Fibroblast of peridontal ligament (primary cell): ENCODE measurements at regions not wholly inside any gene's neighbourhood (a gene's known extent, or its start where the extent isn't known, plus 50 kb on each side); places are given as distances from the start of the nearest gene placed in this dataset.
A peak's percentile ranks its signal among the peaks of the same experiment; 100 is the strongest.
"Not testable (repeated sequence)": the region's sequence is repeated elsewhere in the genome, so short reads cannot be mapped to it uniquely, and the experiment has no call there.

Source experiments
- DNase-seq: peaks from one replicate; pipeline ENCODE4 v3.0.0-alpha.2; 2010; ENCODE audit errors: extremely low read depth

DNA sequence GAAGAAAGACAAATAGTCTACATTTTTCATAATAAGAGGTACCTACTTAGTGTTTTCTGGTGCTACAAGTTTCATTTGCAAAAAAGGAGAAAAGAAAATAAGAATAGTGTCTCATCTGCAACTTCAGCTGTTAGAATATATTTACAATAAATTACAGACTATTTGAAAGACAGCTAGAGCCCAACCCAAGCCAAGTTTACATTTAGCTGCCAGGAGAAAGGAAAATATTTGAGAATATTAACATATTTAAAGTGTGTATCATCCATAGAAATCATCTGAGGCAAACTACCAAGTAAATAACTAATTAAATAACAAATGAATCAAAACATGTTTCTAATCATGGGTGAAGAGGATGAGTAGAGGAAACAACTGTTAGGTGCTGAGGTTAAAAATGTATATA, 209.2 kb upstream of the ZSWIM2 start:
- no peak for DNase-seq

DNA sequence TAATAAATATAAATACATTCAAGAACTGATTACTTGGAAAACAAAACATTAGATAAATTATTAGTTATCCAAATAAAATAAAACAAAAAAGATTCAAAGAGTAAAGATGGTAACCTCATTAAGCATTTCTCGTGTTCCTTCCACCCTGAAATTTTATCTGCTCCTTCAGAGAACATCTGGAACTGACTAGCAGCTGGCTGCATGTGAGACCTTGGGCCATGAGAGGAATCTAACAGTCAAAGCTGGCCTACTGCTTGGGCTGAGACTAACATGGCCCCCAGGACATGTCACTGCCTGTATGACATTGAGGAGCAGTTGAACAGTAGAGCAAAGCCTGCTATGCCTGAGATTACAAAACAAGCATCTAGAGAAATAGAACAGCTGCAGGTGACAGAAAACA, 208.5 kb upstream of the ZSWIM2 start:
- no peak for DNase-seq

DNA sequence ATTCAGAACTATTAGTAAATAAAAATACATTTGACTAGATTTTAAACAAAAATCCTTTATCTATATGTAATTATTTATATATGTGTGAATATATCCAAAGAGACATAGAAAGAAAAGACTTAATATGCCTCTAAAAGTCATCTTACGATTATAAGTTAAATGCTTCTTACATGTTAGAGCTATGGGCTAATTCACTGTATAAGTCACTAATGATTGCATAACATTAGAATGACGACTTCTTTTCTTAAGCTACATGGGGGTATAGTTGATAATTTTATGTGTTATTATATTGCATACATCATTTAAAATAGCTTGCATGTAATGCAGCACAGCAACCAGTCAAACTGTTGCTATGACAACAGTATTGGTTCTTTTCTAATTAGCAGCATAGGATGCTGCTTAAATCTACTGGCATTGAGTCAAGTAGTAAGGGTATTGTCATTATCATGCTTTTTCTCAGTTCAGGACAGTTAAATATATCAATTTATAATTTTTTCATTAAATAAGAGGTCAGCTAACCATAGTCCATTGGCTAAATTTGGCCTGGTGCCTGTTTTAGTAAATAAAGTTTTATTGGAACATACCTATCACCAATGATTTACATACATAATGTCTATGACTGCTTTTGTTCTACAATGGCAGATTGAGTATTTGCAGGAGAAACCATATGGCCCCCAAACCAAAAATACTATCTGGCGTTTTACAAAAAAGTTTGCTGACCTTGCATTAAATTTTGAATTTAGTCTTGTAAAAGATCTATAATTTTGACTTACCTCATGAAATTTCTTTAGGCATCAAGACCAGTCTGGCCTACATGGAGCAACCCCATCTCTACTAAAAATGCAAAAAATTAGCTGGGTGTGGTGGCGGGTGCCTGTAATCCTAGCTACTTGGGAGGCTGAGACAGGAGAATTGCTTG, 207.7 kb upstream of the ZSWIM2 start:
- no peak for DNase-seq

DNA sequence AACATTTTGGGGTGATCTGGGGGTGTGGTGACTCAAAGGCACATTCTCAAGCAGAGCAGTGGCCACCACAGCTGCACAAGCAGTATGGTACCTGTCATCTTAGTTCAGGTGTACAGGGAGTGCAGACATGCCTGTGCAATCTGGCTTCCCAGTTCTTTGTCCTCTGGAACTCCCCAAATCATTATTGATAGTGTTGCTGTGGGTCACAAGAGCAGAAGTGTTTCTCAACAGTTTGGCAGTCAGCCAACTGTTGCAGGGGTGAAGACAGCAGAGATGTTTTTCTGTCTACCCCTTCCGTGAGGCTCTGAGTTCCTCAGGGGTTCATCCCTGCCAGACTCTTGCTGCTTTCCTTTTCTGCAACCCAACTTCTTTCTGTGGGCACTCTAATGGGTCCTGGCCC, 206.5 kb upstream of the ZSWIM2 start:
- DNase-seq, result peak; percentile 8

DNA sequence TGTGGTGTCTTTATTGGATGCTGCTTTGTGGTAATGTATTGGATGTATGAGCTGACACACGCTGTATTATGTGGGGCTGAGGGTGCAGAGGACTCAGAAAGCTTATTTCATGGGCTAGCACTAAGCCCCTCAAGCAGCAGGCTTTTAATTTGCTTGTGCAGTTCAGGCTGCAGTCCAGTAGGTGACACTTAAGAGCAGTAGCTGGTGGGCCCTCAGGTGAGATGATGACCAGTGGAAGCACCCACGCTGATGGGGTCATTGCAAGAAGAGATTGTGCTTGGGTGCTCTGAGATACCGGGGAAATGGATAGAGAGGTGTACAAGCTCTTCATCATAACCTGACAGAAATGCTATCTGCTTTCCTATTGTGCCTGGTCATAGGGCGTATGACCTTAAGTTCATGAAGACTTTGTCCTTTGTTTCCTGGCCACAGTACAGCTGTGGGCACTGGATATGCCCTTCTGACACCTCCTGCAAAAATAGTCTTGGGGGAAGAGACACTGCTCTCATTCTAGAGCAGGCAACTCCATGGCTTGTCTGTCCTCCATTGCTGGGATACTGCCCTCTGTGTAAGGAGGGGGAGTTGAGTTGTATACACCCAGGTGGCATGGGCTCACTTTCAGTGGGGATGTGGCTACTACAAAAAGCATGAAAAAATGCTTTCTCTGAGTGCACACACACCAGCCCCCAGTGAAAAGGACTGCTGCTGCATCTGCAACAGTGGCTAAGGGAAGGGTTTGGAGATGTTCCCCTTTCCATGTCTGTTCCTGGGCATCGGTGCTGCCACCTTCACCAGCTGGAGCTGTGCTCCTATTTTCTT, 205.7 kb upstream of the ZSWIM2 start:
- DNase-seq, result no peak

DNA sequence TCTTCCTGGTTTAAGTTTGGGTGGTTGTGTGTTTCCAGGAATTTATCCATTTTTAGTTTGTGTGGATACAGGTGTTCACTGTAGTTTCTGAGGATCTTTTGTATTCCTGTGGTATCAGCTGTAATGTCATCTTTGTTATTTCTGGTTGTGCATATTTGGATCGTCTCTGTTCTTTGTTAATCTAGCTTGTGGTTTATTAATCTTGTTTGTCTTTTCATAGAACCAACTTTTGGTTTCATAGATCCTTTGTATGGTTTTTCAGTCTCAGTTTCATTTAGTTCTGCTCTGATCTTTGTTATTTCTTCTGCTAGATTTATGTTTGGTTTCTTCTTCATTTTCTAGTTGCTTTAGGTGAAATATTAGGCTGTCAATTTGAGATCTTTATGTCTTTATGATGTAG, 202.4 kb upstream of the ZSWIM2 start:
- no peak for DNase-seq

DNA sequence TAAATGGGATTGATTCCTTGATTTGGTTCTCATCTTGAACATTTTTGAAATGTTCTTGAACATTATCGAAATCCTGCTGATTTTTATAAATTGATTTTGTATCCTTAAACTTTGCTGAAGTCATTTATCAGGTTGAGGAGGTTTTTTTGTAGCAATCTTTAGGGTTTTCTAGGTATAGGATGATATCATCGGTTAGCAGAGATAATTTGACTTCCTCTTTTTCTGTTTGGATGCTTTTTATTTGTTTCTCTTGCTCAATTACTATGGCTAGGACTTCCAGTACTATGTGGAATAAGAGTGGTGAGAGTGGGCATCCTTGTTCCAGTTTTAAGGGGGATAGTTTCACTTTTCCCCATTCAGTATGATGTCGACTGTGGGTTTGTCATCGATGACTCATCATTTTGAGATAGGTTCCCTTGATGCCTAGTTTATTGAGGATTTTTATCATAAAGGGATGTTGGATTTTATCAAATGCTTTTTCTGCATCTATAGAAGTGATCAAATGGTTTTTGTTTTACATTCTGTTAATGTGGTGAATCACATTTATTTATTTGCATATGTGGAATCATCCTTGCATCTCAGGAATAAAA, 201.5 kb upstream of the ZSWIM2 start:
- no peak for DNase-seq

DNA sequence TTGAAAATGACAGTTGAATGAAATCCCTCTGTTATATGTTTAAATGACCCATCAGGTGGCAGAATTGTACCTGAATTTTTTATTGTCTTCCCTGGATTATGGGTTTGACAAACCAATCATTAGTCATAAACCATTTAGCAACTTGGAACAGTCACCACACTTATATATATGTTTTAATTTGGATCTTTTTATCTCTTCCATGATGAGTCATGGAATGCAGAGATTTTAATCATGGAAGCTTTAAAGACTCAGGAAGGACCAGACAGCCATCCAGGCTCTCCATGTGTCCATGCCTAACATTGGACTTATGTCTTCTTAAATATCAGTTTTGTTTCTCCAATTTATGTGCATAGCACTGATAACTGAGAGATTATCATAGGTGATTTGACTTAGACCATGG, 188.3 kb upstream of the ZSWIM2 start:
- no peak for DNase-seq

DNA sequence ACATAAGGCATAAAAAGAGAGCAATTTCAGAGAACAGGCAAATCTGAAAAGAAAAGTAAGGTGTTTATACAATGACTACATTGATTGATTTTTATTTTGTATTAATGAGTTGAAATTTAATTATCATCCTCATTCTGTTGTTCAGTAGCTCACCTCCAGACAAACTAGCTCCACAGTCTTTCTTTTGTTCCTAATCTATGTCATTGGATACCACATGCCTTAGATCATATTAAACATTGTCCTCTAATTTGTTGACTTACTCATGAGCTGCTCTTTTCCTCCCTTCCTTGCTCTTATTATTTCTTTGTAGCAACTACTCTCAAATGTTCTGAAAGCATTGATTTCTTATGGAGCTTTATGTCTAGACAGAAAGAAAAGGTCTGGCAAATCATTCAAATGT, 185.5 kb upstream of the ZSWIM2 start:
- no peak for DNase-seq

DNA sequence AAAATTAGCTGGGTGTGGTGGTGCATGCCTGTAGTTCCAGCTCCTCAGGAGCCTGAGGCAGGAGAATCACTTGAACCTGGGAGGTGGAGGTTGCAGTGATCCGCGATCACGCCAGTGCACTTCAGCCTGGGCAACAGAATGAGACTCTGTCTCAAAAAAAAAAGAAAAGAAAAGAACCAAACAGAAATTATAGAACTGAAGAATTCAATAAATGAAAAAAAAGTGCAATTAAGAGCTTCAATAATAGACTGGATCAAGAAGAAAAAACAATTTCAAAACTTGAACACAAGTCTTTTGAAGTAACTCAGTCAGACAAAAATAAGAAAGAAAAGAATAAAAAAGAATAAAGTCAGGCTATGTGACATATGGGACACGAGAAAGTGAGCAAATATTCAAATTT, 175.8 kb upstream of the ZSWIM2 start:
- no peak for DNase-seq

DNA sequence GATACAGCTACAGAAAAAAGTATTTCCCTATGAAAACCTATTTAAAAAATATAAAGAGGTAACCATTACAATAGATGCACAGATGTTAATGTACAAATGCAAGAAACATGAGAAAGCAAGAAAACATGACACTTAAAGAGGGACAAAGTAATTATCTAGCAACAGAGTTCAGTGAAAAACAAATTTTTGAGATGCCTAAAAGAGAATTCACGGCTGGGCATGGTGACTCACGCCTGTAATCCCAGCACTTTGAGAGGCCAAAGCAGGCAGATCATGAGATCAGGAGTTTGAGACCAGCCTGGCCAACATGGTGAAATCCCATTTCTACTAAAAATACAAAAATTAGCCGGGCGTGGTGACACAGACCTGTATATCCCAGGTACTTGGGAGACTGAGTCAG, 175.0 kb upstream of the ZSWIM2 start:
- not testable (repeated sequence) for DNase-seq

DNA sequence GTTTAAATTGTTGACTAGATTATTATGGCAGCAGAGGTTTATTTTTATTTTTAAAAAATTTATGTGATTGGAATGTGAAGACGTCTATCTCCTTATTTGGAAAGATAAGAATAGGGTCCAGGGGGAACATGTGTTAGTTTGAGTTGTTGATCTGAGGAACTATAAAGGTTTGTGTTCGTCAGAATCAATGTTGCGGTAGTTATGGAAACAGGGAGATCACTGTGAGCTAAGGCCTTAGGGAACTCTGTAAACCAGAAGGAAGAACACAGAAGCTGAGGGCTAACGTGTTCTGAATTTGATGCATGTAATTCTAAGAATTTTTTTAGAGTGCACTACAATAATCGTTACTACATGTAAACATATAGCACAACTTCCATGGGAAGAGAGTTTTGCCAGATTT, 168.5 kb upstream of the ZSWIM2 start:
- DNase-seq, result no peak

DNA sequence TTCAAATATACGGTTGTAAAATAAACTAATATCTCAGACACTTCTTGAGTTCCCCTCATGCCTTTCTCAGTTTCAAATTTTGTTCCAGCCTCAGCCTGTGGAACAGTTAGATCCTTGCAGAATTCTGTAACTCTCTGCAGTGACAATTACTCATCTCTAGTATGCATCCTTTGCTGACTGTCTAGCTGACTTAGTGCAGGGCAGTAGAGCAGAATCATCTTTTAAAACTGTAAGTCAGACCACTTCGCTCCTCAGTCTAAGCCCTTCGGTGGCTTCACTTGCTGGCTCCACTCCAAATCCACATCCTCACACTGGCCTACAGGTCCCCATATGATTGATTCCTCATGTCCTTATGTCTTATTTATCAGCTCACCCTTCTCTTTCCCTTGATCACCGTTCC, 164.1 kb upstream of the ZSWIM2 start:
- DNase-seq, result no peak

DNA sequence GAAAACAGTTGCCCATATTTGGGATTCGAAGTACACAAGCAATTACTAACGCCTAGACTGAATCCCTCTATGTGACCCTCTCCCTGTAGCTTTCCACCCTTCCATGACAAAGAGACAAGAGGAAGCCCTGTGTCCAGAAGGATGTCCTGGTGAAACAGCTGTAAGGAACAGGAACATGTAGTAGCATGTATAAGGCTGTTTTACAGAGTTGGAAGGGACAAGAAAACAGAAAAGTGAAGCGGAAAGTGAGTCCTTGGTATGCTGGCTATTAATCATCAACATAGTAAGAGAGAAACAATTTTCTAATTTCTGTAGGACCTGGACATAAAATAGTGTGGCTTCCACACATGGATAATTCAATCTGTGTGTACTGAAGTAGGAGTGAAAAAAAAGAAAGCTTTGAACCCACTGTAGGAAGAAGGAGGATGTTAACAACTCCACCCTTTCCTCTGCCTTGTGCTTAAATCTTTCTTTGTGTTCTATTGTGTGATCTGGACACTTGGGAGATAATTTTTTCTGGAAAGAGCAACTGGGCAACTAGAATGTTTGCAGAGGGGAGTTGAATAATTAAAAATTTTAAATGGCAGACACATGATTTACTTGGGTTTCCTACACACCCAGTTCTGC, 162.3 kb upstream of the ZSWIM2 start:
- no peak for DNase-seq

DNA sequence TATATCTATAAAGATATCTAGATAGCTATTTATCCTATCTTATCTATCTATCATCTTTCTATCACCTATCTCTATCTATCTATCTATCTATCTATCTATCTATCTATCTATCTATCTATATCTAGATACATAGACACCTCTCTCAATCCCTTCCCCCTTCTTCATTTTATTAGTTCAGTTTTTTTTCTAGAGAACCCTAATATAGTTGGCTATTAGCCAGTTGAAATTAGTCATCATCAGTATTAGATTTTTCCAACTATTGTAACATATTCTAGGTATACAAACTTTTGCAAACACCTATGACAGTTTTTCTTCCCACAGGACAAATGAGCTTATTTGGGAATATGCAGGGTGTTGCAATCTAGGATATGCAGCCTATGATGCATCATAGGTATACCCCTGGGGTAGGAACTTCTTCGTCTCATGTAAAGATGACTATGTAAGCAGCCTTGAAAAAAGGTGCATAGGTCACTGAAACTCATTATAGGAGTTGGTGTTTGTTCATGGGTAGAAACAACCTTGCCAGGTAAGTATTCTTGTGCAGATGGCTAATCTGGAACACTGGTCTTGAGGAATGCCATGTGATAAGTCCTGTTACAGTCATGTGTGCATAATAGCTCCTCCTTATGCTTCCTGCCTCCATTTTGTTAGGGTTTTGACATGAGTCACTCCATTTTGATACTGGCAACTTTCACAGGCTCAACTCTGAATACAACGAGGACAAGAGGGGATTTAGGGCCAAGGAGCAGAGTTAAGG, 160.7 kb upstream of the ZSWIM2 start:
- DNase-seq, result no peak

DNA sequence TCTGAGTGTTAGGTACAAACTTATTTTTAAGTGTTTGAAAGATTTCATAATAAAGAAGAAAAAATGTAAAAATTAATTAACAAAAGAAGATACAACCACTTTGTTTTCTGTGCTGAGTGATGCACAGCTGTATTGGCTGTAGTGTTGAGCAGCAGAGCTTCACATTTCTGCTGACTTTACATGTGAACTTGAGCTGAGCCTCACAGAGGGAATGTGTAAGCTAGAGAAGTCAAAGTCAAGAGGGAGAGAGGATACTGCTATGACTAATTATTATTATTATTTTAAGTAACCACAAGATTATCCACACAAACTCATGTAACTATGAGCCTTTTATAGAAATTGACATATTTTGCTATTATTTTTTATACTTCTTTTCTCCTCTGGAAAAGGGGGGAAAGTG, 159.1 kb upstream of the ZSWIM2 start:
- peak; percentile 23 for DNase-seq

DNA sequence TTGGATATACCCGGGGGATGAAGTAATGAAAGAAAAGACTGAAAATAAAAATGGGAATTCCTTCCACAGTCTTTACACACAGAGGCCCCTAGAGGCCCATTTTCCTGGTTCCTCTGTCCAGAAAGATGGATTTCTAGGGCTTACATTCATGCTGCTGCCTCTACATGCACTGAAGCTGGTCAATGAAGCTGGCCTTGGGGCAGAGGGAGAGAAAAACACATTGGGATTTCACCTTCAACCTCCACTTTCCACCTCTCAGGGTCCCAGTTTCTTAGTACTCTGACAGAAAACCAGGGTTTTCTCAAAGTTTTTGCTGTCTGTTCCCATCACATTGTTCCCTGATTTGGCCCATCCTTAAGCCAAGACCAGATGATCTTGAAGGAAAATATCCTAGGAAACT, 154.6 kb upstream of the ZSWIM2 start:
- peak; percentile 12 for DNase-seq

DNA sequence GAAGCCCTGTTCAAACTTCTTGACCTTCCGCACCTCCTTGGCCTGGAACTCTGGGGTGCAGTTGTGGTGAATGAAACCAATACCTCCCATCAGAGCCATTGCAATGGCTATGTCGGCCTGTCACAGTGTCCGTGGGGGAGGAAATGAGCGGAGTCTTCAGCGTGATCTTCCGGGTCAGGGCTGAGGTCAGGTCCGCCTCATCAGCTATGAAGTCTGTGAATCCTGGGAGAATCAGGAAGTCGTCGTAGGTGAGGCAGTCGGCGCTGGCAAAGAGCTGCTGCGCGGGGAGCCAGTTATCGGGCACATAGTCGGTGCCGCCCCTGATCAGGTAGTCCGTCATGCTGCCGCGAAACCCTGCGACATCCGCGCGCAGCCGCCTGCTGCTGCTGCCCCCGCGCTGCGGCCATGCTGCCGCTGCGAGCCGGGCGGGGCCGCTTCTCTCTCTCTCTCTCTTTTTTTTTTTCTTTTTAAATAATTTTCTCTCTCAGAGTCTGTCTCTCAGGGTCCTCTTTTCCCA, 154.1 kb upstream of the ZSWIM2 start:
- peak; percentile 16 for DNase-seq

DNA sequence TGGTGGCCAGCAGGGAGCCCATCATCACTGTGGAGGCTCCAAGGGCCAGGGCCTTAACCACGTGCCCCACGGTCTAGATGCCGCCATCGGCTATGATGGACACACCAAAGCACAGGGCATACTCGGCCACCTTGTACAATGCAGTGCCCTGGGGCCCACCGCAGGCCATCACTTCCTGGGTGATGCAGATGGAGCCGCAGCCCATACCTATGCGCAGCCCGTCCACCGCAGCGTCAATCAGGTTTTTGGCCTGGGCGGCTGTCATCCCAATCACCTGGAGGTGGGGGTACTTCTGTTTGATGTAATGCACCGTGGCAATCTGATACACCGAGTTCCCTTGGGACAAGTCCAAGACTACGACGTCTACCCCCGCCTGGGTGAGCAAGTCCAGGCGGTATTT, 153.3 kb upstream of the ZSWIM2 start:
- no peak for DNase-seq

DNA sequence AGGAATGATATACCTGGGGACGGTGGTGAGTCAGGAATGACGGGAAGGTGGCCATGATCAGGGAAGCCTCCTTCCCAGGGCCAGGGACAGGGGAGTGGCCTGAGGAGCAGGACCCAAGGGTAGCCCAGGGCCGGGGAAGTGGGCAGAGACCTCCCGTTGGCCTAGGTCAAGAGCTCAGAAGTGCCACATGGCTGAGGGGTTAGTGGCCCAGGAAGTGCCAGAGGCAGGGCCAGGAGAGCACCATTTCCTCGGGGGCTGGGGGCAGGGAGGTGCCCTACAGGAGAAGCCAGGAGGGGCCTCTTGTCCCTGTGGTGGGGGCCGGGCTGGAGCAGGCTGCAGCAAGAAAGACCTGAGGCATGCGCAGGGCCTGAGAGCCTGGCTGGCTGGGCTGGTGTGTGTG, 152.3 kb upstream of the ZSWIM2 start:
- no peak for DNase-seq

DNA sequence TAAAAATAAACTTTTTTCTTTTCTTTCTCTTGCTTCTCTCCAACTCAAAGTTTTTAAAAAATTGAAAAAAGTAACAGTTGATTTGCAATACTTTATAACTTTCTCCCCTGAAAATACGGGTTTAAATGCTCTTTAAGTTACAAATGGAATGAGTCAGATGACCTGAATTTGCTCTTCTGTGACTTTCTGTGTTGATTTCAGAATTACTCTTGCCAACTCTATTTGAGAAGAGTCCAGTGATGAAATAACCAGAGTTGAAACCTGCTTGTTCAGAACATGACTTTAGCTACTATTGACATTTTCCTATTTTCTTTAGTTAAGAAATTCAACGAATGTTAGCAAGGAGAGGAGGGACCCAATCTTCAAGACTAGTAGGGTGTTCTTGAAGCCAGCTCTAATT, 146.1 kb upstream of the ZSWIM2 start:
- peak; percentile 60 for DNase-seq
